Uterus (tissue), 3 donors: ENCODE measurements at regions not wholly inside any gene's neighbourhood (a gene's known extent, or its start where the extent isn't known, plus 50 kb on each side); places are given as distances from the start of the nearest gene placed in this dataset.

Experiments used
- DNase-seq, 2 donors: peaks; one replicate each; pipeline ENCODE4 v3.0.0-alpha.2; 2019 to 2020
- H3K27ac ChIP-seq, 2 donors: fragments of 200-600 bp; sonication (generic); 1 replicate in 1 of 2; 2 replicates in 1 of 2; pipeline ENCODE4 v1.5.1; 2016 to 2018
- H3K27me3 ChIP-seq, 2 donors: fragments of 200-600 bp; sonication (generic); one replicate each; pipeline ENCODE4 v1.5.1; 2018 to 2019; ENCODE audit warnings: control low read depth in 1 of 2
- H3K36me3 ChIP-seq, 2 donors: fragments of 200-600 bp; sonication (generic); one replicate each; pipeline ENCODE4 v1.5.1; 2019; ENCODE audit warnings: control low read depth in 1 of 2
- H3K4me1 ChIP-seq, 2 donors: fragments of 200-600 bp; sonication (generic); one replicate each; pipeline ENCODE4 v1.5.1; 2018 to 2019; ENCODE audit warnings: control low read depth in 1 of 2
- H3K4me3 ChIP-seq, 2 donors: fragments of 200-600 bp; sonication (generic); 1 replicate in 1 of 2; 2 replicates in 1 of 2; pipeline ENCODE4 v1.5.1; 2018 to 2019; ENCODE audit warnings: mild to moderate bottlenecking in 1 of 2
- H3K9me3 ChIP-seq, 2 donors: fragments of 200-600 bp; sonication (generic); one replicate each; pipeline ENCODE4 v1.5.1; 2019; ENCODE audit warnings: control low read depth in 1 of 2
- CTCF ChIP-seq, 4 experiments: fragments of 200-600 bp in 2 of 4; fragments of 450-650 bp in 2 of 4; sonication (generic) in 2 of 4; IDR thresholded peaks; one replicate each; pipeline ENCODE4 v1.5.1; 2016 to 2019; ENCODE audit warnings: antibody characterized with exemption in 4 of 4, mild to moderate bottlenecking in 2 of 4, moderate library complexity in 1 of 4
- POLR2A ChIP-seq, 2 donors: fragments of 450-650 bp; IDR thresholded peaks; one replicate each; pipeline ENCODE4 v1.6.1; 2016; ENCODE audit warnings: antibody characterized with exemption in 2 of 2, mild to moderate bottlenecking in 1 of 2, moderate library complexity in 1 of 2
- intact Hi-C: fragments of 100-400 bp; cut with DNase I; formaldehyde crosslinking; loops from one replicate; pipeline ENCODE4 v1.15.1; 2023; ENCODE audit warnings: low total_unique reads
- donor health status: DM: yes; HTN: yes; CAD: no.

GRCh38 chr9:14406463-14406862 is 92.5 kb upstream of the NFIB start:
- intact Hi-C loops = no loop called here
- Histone ChIP-seq H3K4me1 (no peaks in the 10 kb centered on the region), H3K9me3 (no peaks in the 10 kb centered on the region), H3K36me3 (no peaks in the 10 kb centered on the region), H3K4me3 (no peak overlapping the region), H3K27me3 (no peaks in the 10 kb centered on the region), H3K27ac (no peak overlapping the region)
- no peak for DNase-seq
- no peak for TF ChIP-seq POLR2A (IDR thresholded peaks at IDR 0.05)
- no peak for TF ChIP-seq CTCF (IDR thresholded peaks at IDR 0.05)

GRCh38 chr9:14405176-14405706 is 91.3 kb upstream of the NFIB start:
- no peak for DNase-seq
- intact Hi-C loops = no loop called here
- TF ChIP-seq CTCF (IDR thresholded peaks at IDR 0.05) (no peak), POLR2A (IDR thresholded peaks at IDR 0.05) (no peak)
- no peaks in the 10 kb centered on the region for H3K4me1 ChIP-seq
- no peaks in the 10 kb centered on the region for H3K36me3 ChIP-seq
- H3K9me3 ChIP-seq = no peaks in the 10 kb centered on the region
- no peak overlapping the region for H3K4me3 ChIP-seq
- no peaks in the 10 kb centered on the region for H3K27me3 ChIP-seq
- no peak overlapping the region for H3K27ac ChIP-seq

GRCh38 chr9:14403081-14403480 is 89.1 kb upstream of the NFIB start:
- intact Hi-C loops = no loop called here
- Histone ChIP-seq H3K27ac (no peak overlapping the region), H3K4me1 (no peaks in the 10 kb centered on the region), H3K9me3 (no peaks in the 10 kb centered on the region), H3K4me3 (no peak overlapping the region), H3K27me3 (no peaks in the 10 kb centered on the region), H3K36me3 (no peaks in the 10 kb centered on the region)
- DNase-seq = no peak
- TF ChIP-seq CTCF (IDR thresholded peaks at IDR 0.05) (no peak), POLR2A (IDR thresholded peaks at IDR 0.05) (no peak)

GRCh38 chr9:14402583-14402982 is 88.6 kb upstream of the NFIB start:
- Histone ChIP-seq H3K4me1 (no peaks in the 10 kb centered on the region), H3K4me3 (no peak overlapping the region), H3K9me3 (no peaks in the 10 kb centered on the region), H3K36me3 (no peaks in the 10 kb centered on the region), H3K27ac (no peak overlapping the region), H3K27me3 (no peaks in the 10 kb centered on the region)
- TF ChIP-seq POLR2A (IDR thresholded peaks at IDR 0.05) = no peak
- no peak for TF ChIP-seq CTCF (IDR thresholded peaks at IDR 0.05)
- intact Hi-C loops = no loop called here
- DNase-seq = no peak

GRCh38 chr9:14401911-14402310 is 88.0 kb upstream of the NFIB start:
- no peak for TF ChIP-seq POLR2A (IDR thresholded peaks at IDR 0.05)
- no peak for TF ChIP-seq CTCF (IDR thresholded peaks at IDR 0.05)
- Histone ChIP-seq H3K27me3 (no peaks in the 10 kb centered on the region), H3K4me3 (no peak overlapping the region), H3K9me3 (no peaks in the 10 kb centered on the region), H3K36me3 (no peaks in the 10 kb centered on the region), H3K27ac (no peak overlapping the region), H3K4me1 (no peaks in the 10 kb centered on the region)
- DNase-seq = no peak
- intact Hi-C loops = no loop called here
